SW 1271 (cell line): ENCODE measurements at regions not wholly inside any gene's neighbourhood (a gene's known extent, or its start where the extent isn't known, plus 50 kb on each side); places are given as distances from the start of the nearest gene placed in this dataset.
"Not testable (repeated sequence)": the region's sequence is repeated elsewhere in the genome, so short reads cannot be mapped to it uniquely, and the experiment has no call there.

Source experiments
- DNase-seq, 2 experiments: peaks; one replicate each; lab custom pipeline; 2025; lab: John Stamatoyannopoulos, UW

- DNase-seq: not testable (repeated sequence)
Observed at GRCh38 chr10:29363930-29364329, 75.1 kb downstream of the LYZL1 start.

GRCh38 chr10:29366206-29366605 is 77.3 kb downstream of the LYZL1 start:
- DNase-seq: not testable (repeated sequence)

DNA sequence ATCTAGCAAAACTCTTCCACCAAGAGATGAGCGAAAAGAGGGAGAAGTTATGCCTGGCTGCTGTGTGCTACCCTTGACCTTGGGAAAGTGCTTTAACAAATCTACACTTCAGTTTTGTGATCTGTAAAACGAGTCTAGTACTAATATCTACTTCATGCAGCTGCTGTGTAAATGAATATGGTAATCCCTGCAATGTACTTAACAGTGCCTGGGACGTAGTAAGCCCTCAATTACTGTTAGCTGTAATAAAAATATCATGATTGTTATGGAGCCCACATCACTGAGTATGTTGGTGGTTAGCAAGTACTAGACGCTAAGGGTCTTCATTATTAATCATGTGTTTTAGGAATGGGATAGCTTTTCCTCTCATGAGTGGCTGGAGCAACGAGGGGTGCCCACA is 80.5 kb downstream of the LYZL1 start:
- no peak for DNase-seq

GRCh38 chr10:29370097-29371092 is 81.5 kb downstream of the LYZL1 start:
- DNase-seq: no peak

- DNase-seq: no peak
Observed at GRCh38 chr10:29372920-29373319, 84.0 kb downstream of the LYZL1 start.

DNA sequence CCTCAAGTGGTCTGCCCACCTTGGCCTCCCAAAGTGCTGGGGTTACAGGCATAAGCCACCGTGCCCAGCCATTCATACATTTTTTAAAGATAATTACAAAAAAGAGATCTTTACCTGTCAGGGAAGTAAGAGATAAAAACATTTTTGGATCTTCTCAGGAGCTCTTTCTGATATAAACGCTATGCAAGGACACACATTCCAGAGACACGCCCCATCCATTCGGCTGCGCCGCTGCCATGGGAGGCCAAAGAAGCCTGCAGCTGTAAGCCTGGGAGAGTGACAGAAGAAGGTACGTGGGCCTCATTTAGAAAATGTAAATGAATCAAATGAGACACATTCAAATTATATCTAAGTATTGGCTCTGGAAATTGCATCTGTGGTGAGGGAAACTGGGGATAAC is 85.3 kb downstream of the LYZL1 start:
- no peak for DNase-seq

GRCh38 chr10:29375888-29376287 is 87.0 kb downstream of the LYZL1 start:
- no peak for DNase-seq

DNA sequence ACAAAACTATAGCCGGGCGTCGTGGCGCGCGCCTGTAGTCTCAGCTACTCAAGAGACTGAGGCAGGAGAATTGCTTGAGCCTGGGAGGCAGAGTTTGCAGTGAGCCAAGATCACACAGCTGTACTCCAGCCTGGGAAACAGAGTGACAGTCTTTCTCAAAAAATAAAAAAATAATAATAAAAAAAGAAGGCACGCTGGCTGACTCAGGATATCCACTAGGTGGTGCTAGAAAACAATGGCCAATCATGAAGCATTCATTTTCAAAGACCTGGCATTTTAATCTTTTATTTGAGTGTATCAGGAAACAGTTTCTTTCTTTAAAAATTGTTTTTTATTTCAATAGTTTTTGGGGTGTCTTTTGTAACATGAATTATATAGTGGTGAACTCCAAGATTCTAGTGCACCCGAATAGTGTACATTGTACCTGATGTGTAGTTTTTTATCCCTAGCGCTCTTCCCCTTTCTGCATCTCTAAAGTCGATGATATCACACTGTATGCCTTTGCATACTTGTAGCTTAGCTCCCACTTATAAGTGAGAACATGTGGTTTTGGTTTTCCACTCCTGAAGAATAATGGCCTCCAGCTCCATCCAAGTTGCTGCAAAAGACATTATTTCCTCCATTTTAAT is 88.6 kb downstream of the LYZL1 start:
- DNase-seq: peak in 1 of 2 experiments; percentile 65

DNA sequence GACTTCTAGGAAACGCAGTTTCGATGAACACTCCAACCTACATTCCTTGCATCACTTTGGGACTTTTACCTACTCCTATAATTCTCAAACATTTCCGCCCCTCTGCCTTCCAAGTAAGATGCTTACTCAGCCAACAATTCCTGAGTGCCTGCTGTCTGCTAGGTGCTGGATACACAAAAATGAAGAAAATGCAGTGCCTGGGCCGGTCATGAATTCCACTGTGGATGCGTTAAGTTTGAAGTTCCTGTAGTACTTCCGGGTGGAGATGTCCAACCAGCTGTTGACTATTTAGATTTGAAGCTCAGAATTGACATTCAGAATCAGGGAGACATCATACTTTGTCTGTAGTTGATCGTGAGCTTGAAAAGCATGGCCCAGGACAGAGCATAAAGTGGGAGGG is 89.2 kb downstream of the LYZL1 start:
- no peak for DNase-seq

DNA sequence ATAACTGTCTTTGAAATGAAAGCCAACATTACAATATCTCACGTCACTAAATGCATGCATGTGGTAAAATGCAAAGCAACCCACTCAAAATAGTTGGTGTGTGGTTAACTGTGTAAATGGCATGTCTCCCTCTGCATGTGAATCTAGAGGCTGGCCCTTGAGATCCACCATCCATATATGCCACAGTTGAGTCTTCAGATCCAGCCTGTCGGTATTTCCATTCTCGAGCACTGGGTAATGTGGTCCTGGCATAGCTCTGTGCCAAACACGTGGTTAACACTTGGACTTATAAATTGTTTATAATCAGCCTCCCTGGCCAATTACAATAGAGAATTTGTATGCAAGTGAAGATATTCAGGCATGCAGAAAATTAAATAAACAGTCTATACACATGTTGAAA is 90.3 kb downstream of the LYZL1 start:
- no peak for DNase-seq

GRCh38 chr10:29379777-29380598 is 91.1 kb downstream of the LYZL1 start:
- not testable (repeated sequence) for DNase-seq

DNA sequence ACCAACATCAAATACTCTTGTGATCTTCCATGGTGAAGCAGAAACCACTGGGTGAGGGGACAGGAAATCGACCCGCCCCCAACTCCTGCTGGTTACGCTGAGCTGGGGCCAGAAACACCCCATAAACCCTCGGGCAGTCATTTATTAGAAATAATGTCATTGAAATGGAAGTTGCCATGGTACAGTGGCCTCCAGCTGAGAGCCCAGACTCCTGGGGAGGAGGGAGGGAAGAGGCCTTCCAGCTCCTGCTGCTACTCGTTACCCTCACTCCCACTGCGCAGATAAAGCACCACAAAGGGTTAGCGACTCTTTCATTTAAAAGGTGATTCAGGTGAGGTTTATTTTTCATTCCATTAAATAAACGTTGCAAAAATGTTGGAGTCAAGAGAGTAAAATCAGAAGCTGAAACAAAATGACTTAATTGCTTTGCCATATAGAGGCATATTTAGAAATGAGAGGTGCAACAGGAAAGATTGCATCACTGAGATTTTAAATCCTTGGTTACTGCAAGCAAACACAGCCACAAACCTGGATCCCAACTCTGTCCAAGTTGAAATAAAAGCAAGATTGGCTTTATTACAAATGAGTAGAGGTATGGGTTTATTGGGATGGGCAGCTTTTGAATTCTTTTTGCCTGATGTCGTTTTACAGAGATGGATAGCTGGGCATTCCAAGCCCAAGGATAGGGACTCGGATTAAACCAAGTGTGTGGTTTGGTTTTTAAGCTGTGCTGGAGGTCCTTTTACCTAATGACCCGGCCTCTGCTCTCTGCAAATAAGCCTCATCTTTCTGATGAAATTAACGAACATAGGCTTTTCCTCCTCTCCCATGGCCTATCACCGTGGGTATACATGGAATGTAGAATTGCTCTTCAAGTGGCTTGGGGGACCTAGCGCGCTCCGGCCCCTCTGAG is 92.0 kb downstream of the LYZL1 start:
- DNase-seq: not testable (repeated sequence)

- DNase-seq: peak in 1 of 2 experiments; percentile 60
Observed at GRCh38 chr10:29386342-29386999, 97.6 kb downstream of the LYZL1 start.

DNA sequence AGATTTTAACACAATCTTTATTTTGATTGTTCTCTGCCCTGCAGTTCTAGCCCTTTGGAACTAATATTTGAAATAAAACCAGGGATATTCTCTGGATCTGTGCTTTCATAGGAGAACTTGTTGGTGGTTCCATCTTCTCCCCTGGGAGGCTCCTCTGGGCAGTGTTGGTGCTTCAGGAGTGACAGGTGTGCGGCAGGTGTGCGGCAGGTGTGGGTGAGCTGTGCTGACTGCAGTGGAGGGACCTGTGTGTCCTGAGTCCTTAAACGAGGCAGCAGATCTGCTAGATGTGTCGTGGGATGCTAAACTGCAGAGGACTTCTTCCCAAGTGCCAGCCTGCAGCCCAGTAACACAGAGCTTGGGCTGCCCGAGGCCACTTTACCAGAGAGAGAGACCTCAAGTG is 98.4 kb downstream of the LYZL1 start:
- DNase-seq: no peak

GRCh38 chr10:29388112-29388511 is 99.2 kb downstream of the LYZL1 start:
- not testable (repeated sequence) for DNase-seq

DNA sequence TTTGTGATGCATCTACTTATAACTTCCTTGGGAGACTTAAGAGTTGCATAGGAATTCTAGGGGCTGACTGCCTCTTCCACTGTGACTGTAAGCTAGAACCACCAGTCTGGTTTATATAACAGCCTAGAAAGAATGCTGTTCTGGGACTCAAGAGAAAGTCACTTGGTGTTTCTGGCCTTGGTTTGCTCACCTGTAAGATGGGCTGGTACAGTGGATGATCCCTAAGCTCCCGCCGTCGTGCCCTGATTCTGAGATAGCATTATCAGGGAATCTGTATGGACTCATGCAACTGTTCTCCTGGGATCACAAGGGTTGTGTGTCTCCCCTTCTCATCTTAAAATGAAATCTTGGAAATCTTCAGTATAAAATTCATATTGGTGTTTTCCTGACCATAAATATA is 100.6 kb downstream of the LYZL1 start:
- DNase-seq: no peak

GRCh38 chr10:29389935-29390334 is 101.1 kb downstream of the LYZL1 start:
- DNase-seq: no peak

DNA sequence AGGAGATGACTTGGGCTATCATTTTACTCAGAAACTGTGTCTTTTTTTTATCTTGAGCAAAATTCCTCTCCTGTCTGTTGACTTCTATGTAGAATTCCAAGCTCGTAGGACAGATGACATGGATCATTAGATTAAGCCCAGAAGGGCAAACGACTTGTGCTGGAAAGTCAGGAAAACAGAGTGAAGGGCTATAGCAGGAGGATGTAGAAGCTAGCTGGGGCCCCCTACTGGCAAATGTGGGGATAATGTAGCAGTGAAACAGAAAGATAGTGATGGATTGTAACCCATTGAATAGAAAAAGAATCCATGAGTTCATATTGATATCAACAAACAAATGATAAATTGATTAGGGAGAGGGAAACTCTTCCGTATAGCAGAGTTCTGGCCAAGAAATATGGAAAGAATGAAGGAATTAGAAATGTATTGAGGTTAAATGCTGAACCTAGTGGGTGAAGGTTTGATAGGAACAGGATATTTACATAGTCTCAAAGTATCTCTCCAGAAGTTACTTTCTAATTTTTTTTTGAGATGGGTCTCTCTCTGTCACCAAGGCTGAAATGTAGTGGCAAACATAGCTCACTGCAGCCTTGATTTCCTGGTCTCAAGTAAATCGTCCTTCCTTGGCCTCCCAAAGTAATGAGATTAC is 103.6 kb downstream of the LYZL1 start:
- peak in 1 of 2 experiments; percentile 49 for DNase-seq

- DNase-seq: no peak
Observed at GRCh38 chr10:29394321-29394932, 105.6 kb downstream of the LYZL1 start.

DNA sequence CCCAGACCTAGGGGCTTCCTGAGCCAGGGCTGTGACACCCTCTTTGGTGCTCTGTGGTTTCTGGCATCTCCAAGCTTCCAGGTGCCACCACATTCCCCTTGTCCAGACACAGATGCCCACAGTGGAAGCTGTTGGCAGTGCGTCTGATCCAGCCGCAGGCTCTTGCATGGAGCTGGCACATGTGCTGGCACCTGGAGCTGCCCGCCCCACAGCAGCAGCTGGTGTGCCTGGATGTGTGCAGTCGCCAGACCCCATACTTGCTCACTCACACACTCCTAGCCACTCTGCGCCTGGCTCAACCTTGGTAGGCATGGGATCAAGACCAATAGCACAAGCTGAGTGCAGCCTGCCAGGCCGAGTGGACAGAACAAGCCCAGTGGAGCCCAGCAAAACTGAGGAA is 106.5 kb downstream of the LYZL1 start:
- no peak for DNase-seq
